Astrocyte of the cerebellum (primary cell): ENCODE measurements at regions not wholly inside any gene's neighbourhood (a gene's known extent, or its start where the extent isn't known, plus 50 kb on each side); places are given as distances from the start of the nearest gene placed in this dataset.

Experiments used
- DNase-seq: peaks from one replicate; pipeline ENCODE4 v3.0.0-alpha.2; 2011; ENCODE audit warnings: low read depth
- H3K4me3 ChIP-seq: 2 replicates; pipeline ENCODE4 v1.5.1; 2011; ENCODE audit warnings: mild to moderate bottlenecking, low read depth, low read length, moderate library complexity
- in situ Hi-C: cut with HindIII; loops from 2 replicates; pipeline ENCODE4 v1.10.0; 2017; ENCODE audit warnings: low sequenced_read_pairs
- TF ChIP-seq, protein P1 (sequence below): IDR thresholded peaks from 2 replicates; pipeline ENCODE4 v1.5.1; 2012; ENCODE audit warnings: low read length, low read depth, moderate library complexity, mild to moderate bottlenecking; ENCODE audit errors: missing control alignments

DNA sequence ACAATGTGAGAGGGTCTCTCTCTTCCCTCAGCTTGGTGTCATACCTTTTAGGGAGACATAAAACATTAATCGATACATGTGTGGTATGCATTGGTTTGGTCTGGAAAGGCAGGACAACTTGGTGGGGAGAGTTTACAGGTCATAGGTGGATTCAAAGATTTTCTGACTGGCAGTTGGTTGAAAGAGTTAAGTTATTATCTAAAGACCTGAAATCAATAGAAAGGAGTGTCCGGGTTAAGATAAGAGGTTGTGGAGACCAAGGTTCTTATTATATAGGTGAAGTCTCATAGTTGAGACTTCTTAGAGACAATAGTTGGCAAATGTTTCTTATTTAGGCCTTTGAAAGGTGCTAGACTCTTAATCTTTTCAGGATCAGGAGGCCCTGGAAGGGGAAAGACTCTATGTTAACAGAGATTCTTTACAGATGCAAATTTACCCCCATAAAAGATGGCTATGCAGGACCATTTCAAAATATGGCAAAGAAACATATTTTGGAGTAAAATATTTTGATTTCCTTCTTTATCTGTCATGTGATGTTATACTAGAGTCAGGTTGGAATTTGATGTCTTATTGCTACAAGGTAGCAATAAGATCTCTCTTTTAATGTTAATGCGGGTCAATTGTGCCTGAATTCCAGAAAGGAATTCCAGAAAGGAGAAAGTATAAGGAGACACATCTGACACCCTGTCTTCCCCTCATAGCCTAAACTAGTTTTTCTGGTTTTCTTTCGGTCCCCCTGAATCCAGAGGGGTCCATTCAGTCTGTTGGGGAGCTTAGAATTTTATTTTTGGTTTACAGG lies 59.2 kb upstream of the RCBTB2 start:
- no peak for DNase-seq
- in situ Hi-C loops = no loop called here
- no peak overlapping the region for H3K4me3 ChIP-seq

GRCh38 chr13:48592688-48593049 lies 59.8 kb upstream of the RCBTB2 start:
- in situ Hi-C loops = no loop called here
- DNase-seq = no peak
- no peak overlapping the region for H3K4me3 ChIP-seq
- TF ChIP-seq, protein P1, sequence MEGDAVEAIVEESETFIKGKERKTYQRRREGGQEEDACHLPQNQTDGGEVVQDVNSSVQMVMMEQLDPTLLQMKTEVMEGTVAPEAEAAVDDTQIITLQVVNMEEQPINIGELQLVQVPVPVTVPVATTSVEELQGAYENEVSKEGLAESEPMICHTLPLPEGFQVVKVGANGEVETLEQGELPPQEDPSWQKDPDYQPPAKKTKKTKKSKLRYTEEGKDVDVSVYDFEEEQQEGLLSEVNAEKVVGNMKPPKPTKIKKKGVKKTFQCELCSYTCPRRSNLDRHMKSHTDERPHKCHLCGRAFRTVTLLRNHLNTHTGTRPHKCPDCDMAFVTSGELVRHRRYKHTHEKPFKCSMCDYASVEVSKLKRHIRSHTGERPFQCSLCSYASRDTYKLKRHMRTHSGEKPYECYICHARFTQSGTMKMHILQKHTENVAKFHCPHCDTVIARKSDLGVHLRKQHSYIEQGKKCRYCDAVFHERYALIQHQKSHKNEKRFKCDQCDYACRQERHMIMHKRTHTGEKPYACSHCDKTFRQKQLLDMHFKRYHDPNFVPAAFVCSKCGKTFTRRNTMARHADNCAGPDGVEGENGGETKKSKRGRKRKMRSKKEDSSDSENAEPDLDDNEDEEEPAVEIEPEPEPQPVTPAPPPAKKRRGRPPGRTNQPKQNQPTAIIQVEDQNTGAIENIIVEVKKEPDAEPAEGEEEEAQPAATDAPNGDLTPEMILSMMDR = no peak

More for the DNA sequence above, 59.2 kb upstream of the RCBTB2 start:
- TF ChIP-seq, protein P1 = no peak

GRCh38 chr13:48593536-48593935 lies 60.2 kb upstream of the CYSLTR2 start:
- H3K4me3 ChIP-seq = no peak overlapping the region
- TF ChIP-seq, protein P1 = no peak
- no peak for DNase-seq
- in situ Hi-C loops = no loop called here

DNA sequence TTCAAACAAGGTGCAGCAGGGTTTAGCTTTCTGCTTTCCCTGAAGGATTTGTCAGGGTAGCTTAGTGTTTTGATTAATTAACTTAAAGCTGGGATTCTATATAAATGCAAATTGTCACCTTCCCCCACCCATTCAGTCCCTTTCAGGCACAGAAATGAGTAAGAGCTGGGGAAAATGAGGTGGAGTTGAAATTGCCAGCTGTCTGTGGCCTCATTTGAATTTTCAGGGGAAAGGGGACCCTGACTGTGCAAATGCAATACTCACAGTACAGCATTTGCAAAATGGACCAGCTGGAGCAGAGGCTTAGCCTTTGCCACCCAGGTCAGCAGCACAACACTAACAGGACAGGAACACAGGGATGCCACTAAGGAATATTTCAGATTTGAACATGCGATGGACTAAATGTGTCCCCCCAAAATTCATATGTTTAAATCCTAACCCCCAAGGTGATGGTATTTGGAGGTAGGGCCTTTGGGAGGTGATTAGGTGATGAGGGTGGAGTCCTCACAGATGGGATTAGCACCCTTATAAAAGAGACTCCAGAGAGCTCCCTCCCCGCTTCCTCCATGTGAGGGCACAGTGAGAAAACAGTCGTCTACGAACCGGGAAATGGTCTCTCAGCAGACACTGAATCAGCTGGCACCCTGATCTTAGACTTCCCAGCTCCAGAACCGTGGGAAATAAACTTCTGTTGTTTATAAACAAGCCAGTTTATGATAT lies 59.5 kb upstream of the CYSLTR2 start:
- TF ChIP-seq, protein P1 = no peak
- in situ Hi-C loops = no loop called here
- no peak overlapping the region for H3K4me3 ChIP-seq
- no peak for DNase-seq

DNA sequence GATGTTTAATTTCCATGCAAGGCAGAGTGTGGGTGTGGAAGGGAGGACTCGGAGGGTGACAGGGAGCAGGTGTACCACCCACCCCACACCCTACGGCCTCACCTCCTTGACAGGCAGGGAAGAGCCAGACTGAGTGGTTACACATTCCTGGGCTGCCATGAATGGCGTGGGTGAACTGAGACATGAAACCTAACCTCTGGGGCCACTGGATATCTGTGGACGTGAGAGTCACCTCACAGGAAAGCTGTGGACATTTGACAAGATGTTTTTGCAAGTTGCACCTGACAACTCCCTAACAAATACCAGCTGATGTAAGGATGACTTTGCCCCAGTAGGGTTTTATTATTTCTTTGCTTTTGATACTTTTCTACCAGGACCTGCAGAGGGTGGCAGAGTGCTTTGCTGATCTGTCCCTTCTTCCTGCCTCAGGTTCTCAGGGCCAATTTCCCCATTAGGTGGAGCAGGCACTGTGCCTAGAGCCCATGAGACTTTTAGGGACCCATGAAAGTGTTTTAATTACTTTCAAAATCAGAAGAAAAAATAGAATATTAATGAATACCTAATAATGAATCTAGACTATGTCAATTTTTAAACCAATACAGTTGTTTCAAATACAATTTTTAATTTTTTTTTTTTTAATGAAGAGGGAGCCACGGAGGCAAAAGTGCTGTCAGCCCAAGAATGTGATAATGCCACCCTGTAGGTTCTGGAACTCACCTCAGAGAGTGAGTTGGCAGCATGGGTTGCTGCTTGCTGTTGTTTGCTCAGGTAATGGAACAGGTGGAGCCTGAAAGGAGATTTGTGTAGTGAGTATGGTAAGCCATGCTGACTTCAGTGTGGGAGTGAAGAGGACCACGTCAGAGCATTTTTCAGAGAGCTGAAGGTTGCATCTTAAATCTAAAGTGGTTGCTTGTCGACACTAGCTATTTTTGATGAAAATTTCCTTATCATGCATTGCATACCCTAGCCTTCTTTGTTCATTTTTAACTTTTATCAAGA lies 58.0 kb upstream of the CYSLTR2 start:
- in situ Hi-C loops = no loop called here
- DNase-seq = peak; percentile 61
- TF ChIP-seq, protein P1 = peak; percentile 79
- H3K4me3 ChIP-seq = no peak overlapping the region
